CD4-positive, alpha-beta T cell treated with Interferon alpha-2 for 1 hour (primary cell): ENCODE measurements at regions not wholly inside any gene's neighbourhood (a gene's known extent, or its start where the extent isn't known, plus 50 kb on each side); places are given as distances from the start of the nearest gene placed in this dataset.
"Not testable (repeated sequence)": the region's sequence is repeated elsewhere in the genome, so short reads cannot be mapped to it uniquely, and the experiment has no call there.

Source experiments
- DNase-seq, 2 donors: peaks; one replicate each; pipeline ENCODE4 v3.0.0-alpha.2; 2020 to 2022

DNA sequence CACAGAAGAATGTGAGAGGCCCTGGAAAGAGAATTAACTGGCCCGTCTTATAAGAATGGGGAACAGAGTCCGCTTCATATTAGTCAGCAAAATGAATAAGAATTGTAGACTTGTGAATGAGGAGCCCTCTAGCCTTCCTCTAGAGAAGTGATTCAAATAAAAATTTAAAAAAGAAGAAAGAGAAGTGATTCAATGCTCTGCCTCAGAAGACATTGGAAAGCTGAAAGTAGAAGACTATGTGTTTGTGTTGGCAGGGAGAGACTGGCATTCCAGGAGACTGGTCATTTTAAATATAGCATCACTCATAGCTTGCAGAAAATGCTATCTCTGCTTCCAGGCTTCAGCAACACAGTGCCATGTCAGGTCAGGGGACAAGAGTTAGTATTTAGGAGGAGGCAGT, 190.6 kb upstream of the HS3ST3A1 start:
- DNase-seq: no peak

DNA sequence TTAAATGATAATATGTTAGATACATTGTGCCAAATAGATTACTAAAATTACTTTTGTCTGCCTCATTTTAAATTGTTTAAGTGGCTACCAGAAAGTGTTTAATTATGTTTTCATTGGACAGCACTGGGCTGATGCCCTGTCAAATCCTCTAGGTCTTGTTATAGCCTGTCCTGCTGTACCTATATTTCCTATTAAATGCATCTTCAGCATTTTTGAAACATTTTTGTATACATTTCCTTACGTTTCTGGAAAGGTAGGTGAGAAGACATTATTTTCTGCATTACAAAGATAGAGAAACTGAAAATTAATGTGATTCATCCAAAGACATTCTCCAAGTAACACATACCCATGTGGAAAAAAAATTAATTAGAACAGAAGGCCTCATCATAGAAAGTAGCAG, 192.2 kb upstream of the HS3ST3A1 start:
- no peak for DNase-seq

DNA sequence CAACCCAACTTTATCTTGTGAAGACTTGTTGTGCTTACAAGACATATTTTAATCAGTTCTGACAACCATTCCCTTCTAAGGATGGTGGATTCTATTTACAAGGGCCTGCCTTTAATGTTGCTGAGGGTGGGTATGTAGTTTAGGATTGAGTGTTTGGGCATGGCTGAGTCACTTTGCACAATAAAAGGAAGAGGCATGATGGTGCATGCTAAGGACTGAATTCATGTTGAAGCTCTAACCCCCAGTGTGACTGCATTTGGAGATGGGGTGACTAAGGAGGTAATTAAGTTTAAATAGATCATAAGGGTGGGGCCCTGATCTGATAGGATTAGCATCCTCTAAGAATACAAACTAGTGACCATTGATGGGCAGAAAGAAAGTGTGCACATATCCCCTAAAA, 196.1 kb upstream of the HS3ST3A1 start:
- no peak for DNase-seq

DNA sequence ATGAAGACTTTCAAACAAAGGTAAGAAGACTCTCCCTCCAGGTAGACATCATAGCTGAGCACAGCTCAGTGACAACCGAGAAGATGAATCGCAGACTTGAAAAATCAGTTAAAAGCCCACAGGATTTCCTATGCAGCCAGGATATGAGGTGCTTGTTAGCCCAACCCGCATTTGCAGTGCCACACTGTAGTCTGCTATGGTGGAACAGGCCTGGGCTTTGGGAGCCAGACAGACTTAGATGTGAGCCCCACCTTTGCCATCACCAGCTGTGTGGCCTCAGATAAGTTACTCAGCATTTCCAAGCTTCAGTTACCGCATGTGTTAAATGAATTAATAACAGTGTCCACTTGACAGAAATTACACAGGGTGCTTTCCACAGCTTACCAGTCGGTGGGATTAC, 204.4 kb upstream of the HS3ST3A1 start:
- no peak for DNase-seq

DNA sequence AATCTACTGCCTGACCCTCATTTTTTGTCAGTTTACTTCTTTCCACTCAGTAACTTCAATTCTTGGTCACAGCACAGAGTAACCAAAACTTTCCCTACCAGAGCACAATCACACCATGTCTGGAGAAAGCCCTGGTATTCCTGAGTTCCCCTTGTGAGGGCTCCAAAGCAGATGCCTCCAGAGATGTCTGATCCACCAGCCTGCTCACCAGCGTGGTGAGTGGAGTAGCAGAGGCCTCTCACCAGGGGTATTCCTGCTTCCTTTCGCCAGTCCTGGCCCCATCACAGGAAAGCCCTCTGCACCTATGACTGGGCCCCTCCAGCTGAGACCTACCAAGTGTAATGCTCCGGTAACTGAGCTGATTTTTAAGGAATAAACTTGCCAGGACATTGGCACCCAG, 205.4 kb upstream of the HS3ST3A1 start:
- no peak for DNase-seq

DNA sequence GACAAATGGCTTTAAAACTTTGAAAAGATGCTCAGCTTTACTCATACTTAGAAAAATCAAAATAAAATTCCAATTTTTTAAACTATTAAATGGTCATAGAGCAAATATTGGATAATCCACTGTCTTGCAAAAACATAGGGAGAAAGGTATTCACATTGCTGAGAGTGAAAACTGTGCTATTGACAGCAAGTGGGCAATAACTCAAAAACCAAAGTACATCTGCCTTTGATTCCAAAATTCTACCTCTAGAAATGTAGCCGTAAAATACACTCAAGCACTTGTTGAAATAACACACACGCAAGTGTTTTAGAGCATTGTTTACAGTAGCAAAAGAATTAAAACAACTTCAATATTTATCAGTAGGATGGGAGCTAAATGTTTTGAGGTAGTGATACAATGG, 210.6 kb upstream of the HS3ST3A1 start:
- DNase-seq: no peak

DNA sequence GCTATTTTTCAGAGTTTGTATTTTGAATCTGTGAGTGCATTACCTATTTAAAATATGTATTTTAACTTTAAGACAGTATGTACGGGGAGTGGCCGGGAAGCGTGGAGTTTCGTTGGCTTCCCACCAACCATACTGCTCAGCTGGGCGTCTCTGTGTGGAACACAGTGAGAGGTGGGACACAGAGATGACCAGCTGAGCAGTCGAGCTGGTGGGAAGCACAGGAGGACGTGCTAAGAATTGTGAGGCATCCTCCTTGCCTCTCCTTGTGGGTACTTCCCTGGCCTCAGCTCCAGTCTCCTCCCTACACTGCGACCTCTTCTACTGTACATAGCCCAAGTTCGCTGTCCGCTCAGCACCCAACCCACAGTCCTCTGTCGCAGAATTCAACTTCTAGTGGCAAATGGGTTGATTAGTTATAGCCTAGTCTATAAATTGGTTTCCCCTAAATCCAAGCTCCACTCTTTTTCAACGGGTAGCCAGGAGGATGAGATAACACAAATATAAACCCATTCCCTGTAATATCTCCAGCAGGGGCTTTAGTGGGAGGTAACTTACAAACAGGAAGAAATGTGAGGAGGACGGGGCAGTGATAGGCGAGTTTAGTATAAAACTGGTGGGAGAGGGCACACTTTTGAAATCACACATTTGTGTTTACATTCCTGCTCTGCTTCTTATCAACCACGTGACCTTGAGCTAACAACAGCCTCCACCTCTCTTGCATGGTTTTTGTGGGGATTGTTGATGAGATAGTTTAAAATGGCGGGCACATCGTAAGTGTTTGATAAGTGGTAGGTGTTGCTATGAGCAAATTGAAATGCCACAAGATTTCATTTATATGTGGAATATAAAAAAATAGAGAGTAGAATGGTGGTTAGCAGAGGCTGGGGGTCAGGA, 211.9 kb upstream of the HS3ST3A1 start:
- no peak for DNase-seq

DNA sequence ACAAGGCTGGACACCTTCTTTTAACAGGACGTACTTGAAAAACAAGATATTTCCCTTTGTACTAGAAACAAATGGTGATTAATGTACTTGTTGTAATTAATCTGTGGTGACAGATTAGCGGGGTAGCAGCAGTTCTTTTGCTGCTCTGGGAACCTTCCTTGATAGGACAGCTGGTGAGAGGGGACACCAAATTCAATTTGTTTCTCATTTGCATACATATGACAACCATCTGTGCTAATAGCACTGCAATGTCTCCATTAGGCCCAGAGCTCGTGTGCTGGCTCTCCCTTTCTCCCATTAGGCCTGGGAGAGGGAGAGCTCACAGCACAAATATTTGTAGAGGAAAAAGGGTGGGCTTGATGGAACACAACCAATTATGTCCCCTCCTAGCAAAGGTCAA, 221.0 kb upstream of the HS3ST3A1 start:
- DNase-seq: no peak

DNA sequence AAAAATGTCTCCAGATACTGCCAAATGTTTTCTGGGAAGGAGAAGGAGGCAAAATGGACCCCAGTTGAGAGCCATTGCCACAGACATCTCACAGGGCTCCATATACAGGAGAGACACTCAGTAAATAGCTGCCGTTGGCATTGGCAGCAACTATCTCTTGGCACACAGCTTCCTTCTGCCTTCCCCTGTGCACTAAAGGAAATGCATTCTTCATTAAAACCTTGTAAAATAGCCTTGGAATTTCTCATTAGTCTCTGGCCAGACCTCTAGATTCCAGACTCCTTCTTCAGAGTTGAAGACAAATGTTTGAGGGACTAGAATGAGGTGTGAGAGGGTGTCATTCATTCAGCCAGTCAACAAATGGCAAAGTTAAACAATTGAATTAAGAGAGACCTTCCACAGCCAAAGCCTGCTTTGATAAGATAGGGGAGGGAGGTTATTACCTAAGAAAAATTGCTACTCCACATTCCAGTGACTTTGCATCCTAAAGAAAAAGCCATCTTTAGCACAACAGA, 223.9 kb upstream of the HS3ST3A1 start:
- DNase-seq: no peak

DNA sequence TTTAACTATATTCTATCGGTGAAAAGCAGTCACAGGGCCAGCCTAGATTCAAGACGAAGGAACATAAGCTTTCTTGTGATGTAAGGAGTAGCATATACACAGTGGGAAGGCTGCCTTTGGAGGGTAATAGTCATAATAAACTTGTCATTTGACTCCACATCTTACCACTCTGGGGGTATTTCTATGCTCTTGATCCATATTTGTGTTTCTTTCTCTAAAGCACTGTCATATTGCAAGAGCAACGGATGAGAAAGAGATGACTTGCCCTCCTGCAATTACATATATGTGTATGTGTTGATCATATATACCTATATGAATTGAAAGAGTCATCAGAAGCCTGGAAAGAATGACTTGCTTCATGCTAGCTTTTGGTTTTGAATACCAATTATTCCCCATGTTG, 225.4 kb upstream of the HS3ST3A1 start:
- no peak for DNase-seq

DNA sequence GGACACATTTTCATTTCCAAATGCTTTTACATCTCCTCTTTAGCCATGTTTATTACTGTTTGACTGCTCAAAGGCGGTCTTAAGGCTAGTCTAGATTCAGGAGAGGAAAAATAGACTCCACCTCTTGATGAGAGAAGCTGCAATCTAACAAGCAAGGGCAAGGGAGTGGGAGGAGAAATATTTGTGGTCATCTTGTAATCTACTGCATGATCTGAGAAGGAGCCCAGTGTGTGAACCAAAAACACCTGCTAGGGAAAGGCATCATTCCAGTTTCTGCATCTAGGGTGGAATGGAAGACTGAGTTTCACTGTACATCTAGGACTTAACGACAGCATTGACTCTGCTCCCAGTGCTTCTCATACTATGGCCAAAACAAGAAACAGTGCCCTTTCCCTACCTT, 232.2 kb upstream of the HS3ST3A1 start:
- no peak for DNase-seq

DNA sequence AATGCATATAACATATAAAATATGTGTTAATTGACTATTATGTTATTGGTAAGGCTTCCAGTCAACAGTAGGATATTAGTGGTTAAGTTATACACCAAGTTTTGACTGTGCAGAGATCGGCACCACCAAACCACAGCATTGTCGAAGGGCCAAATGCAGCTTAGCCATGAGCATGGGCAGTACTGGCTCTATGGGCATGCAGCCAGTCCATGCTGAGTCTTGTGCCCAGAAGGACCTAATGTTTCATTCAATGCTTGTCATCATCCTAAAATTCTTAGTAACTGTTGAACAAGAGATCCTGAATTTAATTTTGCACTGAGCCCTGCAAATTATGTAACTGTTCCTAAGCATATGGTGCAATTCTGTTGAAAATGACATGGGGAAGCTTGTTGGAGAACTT, 233.4 kb upstream of the HS3ST3A1 start:
- DNase-seq: no peak

DNA sequence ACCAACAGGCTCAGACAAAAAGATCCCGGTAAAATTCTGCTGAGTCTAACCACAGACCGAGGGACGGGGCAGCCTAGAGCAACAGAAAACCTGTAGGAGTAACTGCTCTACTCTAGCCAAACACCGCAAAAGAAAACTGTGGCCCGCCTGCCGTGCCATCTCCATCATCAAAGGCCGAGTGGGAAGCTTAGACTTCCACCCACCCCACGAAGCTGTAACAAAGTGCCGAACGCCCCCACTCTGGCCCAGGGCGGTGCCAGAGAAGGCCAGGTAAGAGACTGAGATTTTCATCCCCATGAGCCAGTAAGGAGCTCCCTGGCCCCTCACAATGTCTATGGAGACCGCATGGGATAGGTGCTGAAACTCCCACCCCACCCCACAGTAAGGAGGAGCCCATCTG, 231.9 kb upstream of the COX10 start:
- no peak for DNase-seq

DNA sequence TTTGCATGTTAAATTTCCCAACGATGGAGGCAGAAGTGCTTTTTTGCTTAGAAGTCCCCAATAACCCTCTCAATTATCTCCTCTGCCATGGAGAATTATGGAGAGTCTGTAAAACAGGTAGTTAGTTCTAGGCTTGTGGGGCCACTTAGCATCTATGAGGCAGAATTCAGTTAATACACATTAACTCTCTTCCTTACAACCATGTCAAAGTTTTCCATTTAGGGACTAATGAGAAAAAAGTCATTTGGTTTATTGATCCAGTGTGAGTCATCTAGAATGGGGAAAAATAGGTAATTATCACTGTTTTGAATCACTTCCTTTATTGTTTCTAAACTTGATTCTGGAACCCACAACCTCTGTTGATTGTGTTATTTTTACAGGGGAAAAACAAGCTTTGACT, 229.1 kb upstream of the COX10 start:
- DNase-seq: no peak

DNA sequence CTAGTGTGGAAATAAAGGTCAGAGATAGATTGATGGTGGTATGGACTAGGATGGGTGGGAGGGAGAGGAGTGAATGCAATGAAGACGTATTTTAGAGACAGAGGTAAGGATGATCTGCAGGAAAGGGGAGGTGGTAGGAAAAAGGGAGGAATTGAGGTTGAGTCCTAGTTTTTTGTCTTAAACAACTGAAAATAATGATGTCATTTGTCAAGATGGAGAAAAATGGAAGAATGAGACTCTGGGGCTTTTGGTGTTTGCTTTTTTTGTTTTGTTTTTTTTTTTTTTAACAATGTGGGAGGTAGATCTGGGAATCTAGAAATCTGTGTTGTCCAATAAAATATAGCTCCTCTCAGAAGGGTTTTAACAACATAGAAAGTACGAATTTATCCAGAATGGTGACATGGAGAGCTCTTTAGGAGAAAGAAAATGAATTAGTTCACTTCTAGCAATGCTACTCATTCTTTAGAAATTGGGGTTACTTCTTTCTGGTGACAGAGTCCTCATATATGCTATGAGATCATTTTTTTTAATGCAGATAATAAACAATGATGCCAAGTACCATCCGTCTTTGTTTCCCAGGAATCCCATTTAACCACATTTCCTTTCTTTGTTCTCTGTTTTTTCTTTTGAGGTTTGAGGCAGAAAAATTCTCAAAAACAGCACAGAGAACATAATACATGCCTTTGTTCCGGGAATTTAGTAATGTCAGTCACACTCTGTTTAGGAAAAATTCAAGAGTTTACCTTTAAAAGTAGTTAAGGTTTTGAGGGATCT, 225.3 kb upstream of the COX10 start:
- no peak for DNase-seq

DNA sequence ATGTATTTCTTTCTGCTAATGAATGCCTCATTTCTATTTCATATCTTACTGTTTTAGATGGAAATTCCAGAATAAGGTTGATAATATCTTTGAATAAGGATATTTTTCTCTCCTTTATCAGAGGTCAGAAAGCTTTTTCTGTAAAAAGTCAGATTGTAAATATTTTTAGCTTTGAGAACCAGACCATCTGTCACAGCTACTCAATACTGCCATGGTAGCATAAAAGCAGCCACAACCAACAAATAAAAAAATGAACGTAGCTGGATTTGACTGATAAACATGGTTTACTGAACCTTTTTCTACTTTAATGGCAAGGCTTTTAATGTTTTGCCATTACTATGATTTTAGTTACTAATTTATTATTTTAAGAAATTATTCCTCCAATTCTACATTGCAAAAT, 217.4 kb upstream of the COX10 start:
- no peak for DNase-seq

DNA sequence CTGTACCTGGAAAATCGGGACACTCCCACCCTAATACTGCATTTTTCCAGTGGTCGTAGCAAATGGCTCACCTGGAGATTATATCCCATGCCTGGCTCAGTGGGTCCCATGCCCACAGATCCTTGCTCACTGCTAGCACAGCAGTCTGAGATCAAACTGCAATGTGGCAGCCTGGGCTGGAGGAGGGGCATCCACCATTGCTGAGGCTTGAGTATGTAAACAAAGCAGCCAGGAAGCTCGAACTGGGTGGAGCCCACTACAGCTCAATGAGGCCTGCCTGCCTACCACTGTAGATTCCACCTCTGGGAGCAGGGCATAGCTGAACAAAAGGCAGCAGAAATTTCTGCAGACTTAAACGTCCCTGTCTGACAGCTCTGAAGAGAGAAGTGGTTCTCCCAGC, 213.6 kb upstream of the COX10 start:
- DNase-seq: not testable (repeated sequence)

DNA sequence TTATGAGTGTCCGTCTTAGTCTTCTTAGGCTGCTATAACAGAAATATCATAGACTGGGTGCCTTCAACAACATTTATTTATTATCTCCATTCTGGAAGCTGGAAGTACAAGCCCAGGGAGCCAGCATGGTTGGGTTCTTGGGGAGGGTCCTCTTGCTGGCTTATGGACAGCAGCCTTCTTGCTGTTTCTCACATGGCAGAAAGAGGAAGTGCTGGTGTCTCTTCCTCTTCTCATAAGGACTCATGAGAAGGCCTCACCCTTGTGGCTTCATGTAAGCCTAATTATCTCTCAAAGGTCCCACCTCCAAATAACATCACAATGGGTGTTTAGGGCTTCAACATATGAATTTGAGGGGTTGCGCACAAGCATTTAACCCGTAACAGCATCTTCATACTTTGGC, 207.0 kb upstream of the COX10 start:
- DNase-seq: peak in 1 of 2 donors; percentile 4

DNA sequence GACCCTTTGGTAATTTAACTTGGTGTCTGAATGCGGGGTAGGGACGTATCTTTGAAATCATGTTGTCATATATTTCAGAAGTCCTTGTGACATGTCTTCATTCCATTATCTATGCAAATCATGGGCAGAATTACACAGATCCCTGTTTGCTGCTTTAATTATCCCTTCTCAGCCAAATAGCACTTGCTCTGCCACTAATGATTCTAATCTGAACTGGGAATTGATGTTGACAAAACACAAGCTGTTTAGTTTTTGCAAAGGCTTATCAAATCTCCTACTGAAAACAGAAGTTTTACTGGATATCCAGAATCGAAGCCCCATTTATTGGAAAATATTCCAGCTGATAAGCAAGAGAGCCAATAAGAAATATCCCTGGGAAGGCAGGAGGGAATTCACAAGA, 205.9 kb upstream of the COX10 start:
- DNase-seq: no peak

DNA sequence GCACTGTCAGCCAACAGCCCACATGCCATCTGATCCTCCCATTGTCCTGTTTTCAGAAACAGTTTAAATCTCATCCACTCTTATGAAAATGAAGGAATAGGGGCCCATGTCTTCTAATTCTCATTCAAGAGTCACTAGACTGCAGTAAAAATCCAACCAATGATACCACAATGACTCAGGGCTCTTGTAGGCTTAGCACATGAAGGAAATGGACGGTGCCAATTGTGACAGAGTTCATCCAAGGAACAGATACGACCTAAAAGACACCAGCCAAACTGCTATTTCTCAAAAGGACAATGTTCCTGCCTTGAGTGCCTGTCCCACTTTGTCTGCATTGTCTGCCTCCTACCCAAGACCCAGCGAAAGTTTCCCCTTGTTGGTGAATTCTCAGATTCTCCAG, 204.8 kb upstream of the COX10 start:
- no peak for DNase-seq

DNA sequence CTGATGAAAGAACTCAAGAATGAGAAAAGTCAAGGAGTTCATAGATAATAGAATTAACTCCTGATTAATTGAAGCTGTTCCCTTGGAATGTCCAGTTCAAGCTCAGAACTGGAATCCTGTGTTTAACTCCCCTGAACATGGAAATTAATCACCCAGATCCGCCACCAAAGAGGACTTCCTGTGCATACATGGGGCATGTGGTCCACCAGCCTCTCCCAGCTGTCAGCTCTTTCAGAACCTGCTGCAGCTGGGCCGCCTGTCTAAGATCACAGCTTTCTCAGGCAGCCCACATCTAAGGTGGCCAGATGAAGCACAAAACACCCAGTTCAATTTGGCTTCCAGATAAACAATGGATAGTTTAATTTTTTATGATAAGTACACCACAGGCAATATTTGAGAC, 203.7 kb upstream of the COX10 start:
- no peak for DNase-seq

DNA sequence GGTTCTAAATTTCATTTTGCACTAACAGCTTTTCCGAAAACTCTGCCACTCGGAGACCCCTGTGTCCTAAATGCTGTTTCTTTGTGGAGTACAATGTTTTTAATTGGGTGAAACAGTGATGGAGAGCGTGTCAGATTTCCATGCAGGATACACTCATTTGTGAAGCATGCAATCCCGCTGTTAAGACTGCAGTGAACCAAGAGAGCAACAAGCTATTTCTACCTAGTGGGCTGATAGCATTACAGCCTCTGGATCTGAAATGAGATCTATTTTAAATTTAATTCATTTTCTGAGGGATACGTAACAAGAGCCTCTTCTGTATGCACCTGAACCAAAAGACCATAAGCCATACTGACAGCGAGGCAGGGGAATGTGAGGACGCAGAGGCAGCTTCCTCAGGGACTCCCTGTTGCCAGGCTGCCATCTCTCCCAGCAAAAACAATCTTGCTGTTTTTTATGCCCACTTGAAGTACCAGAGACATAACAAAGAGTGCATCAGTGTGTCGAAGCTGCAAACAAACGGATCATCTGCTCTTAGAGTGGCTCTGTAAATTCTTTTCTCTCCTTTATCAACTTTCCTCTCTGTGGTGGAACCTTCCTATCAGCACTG, 199.9 kb upstream of the COX10 start:
- no peak for DNase-seq

DNA sequence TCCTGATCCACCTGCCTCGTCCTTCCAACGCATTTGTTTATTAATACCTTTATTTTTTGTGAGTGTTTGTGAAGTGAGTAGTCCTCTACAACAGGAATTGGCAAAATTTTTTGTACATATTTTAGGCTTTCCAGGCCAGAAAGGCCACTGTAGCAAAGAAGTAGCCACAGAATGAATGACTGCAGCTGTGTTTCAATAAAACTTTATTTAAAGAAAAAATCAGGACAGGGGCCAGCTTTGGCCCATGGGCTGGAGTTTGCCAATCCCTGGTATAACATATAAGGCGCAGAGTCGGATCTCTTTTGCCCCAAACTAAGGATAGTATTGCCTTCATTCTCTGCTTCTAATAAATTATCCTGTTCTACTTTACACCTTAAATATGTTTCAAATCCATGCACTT, 198.0 kb upstream of the COX10 start:
- no peak for DNase-seq

DNA sequence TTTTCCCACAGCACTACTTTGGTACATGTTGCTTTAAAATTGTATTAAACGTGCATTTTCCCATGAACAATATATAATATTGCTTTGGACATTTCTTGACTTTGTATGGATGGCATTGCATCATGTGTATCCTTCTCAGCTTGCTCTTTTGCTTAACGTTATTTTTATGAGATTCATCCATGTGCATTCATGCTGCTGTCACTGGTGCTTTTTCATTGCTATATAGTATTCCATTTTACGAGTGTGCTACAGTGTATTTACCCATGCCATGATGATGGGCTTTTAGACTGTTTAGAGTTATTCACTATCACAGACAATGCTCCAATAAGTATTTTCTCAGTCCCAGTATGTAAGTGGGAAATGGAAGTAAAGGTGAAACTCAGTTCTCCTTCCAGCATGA, 195.2 kb upstream of the COX10 start:
- no peak for DNase-seq
